MM.1S (cell line): ENCODE measurements at regions not wholly inside any gene's neighbourhood (a gene's known extent, or its start where the extent isn't known, plus 50 kb on each side); places are given as distances from the start of the nearest gene placed in this dataset.

Experiments
- EZH2 ChIP-seq: fragments of 300-600 bp; sonication (generic); optimal IDR thresholded peaks from 2 replicates; pipeline ENCODE3; 2017; ENCODE audit warnings: low read depth, mild to moderate bottlenecking, antibody characterized with exemption, low read length, mixed read lengths
- EZH2phosphoT487 ChIP-seq: fragments of 300-600 bp; sonication (generic); IDR thresholded peaks from 2 replicates; pipeline ENCODE4 v1.6.1; 2018; ENCODE audit warnings: antibody characterized with exemption, low read length
- TF ChIP-seq, protein P1 (sequence below): fragments of 300-600 bp; sonication (generic); IDR thresholded peaks from 2 replicates; pipeline ENCODE4 v1.5.1; 2016; ENCODE audit warnings: antibody characterized with exemption, low read length, mixed read lengths

DNA sequence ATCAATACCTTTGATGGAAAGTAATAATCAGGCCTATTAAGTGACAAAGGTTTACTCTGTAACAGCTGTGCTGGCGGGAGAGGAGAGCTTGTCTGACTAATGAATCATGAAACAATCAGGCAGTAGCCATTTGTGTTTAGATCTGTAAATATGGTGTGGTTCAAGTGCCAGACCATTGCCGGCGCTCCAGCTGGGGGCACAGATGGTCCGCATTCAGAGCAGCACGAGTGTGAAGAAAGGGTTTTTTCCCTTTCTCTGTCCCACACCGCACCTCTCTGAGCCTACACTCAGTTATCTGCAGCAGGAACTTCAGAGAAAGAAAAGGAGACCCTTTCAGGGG, 111.3 kb upstream of the PAQR3 start:
- TF ChIP-seq, protein P1, sequence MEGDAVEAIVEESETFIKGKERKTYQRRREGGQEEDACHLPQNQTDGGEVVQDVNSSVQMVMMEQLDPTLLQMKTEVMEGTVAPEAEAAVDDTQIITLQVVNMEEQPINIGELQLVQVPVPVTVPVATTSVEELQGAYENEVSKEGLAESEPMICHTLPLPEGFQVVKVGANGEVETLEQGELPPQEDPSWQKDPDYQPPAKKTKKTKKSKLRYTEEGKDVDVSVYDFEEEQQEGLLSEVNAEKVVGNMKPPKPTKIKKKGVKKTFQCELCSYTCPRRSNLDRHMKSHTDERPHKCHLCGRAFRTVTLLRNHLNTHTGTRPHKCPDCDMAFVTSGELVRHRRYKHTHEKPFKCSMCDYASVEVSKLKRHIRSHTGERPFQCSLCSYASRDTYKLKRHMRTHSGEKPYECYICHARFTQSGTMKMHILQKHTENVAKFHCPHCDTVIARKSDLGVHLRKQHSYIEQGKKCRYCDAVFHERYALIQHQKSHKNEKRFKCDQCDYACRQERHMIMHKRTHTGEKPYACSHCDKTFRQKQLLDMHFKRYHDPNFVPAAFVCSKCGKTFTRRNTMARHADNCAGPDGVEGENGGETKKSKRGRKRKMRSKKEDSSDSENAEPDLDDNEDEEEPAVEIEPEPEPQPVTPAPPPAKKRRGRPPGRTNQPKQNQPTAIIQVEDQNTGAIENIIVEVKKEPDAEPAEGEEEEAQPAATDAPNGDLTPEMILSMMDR: no peak
- TF ChIP-seq EZH2phosphoT487: no peak
- TF ChIP-seq EZH2: no peak
